ENCODE measurements at regions not wholly inside any gene's neighbourhood (a gene's known extent, or its start where the extent isn't known, plus 50 kb on each side); places are given as distances from the start of the nearest gene placed in this dataset.

- Histone ChIP-seq H3K27me3 (ENCODE audit: insufficient read depth, low read length) (no peaks in the 10 kb centered on the region), H3K4me1 (ENCODE audit: control insufficient read depth, insufficient read depth, low read length, unreplicated experiment) (no peaks in the 10 kb centered on the region), H3K36me3 (ENCODE audit: insufficient read depth, low read length) (no peaks in the 10 kb centered on the region), H3K79me2 (ENCODE audit: control insufficient read depth, insufficient read depth, low read length, unreplicated experiment) (no peaks in the 10 kb centered on the region), H3K4me3 (ENCODE audit: low read depth, low read length) (no peak overlapping the region), H3K27ac (ENCODE audit: low read depth, low read length) (no peak overlapping the region), H2AFZ (ENCODE audit: low read length, unreplicated experiment) (no peak overlapping the region)
Measured at GRCh38 chr14:27366596-27366995, 768.8 kb upstream of the NOVA1 start.

- no peak overlapping the region for H2AFZ ChIP-seq (ENCODE audit: low read length, unreplicated experiment)
- H3K4me3 ChIP-seq (ENCODE audit: low read depth, low read length), result no peak overlapping the region
- H3K27ac ChIP-seq (ENCODE audit: low read depth, low read length), result no peak overlapping the region
- no peaks in the 10 kb centered on the region for H3K79me2 ChIP-seq (ENCODE audit: control insufficient read depth, insufficient read depth, low read length, unreplicated experiment)
- H3K4me1 ChIP-seq (ENCODE audit: control insufficient read depth, insufficient read depth, low read length, unreplicated experiment), result no peaks in the 10 kb centered on the region
- no peaks in the 10 kb centered on the region for H3K27me3 ChIP-seq (ENCODE audit: insufficient read depth, low read length)
- no peaks in the 10 kb centered on the region for H3K36me3 ChIP-seq (ENCODE audit: insufficient read depth, low read length)
Measured at GRCh38 chr14:27367345-27367744, 769.5 kb upstream of the NOVA1 start.

- no peaks in the 10 kb centered on the region for H3K79me2 ChIP-seq (ENCODE audit: control insufficient read depth, insufficient read depth, low read length, unreplicated experiment)
- H3K27ac ChIP-seq (ENCODE audit: low read depth, low read length), result no peak overlapping the region
- H3K36me3 ChIP-seq (ENCODE audit: insufficient read depth, low read length), result no peaks in the 10 kb centered on the region
- no peaks in the 10 kb centered on the region for H3K27me3 ChIP-seq (ENCODE audit: insufficient read depth, low read length)
- no peak overlapping the region for H2AFZ ChIP-seq (ENCODE audit: low read length, unreplicated experiment)
- H3K4me3 ChIP-seq (ENCODE audit: low read depth, low read length), result no peak overlapping the region
- no peaks in the 10 kb centered on the region for H3K4me1 ChIP-seq (ENCODE audit: control insufficient read depth, insufficient read depth, low read length, unreplicated experiment)
Measured at GRCh38 chr14:27370074-27370473, 772.2 kb upstream of the NOVA1 start.

GRCh38 chr14:27370775-27371174 lies 772.9 kb upstream of the NOVA1 start:
- Histone ChIP-seq H3K4me1 (ENCODE audit: control insufficient read depth, insufficient read depth, low read length, unreplicated experiment) (no peaks in the 10 kb centered on the region), H3K27me3 (ENCODE audit: insufficient read depth, low read length) (no peaks in the 10 kb centered on the region), H3K4me3 (ENCODE audit: low read depth, low read length) (no peak overlapping the region), H3K27ac (ENCODE audit: low read depth, low read length) (no peak overlapping the region), H3K79me2 (ENCODE audit: control insufficient read depth, insufficient read depth, low read length, unreplicated experiment) (no peaks in the 10 kb centered on the region), H2AFZ (ENCODE audit: low read length, unreplicated experiment) (no peak overlapping the region), H3K36me3 (ENCODE audit: insufficient read depth, low read length) (no peaks in the 10 kb centered on the region)

DNA sequence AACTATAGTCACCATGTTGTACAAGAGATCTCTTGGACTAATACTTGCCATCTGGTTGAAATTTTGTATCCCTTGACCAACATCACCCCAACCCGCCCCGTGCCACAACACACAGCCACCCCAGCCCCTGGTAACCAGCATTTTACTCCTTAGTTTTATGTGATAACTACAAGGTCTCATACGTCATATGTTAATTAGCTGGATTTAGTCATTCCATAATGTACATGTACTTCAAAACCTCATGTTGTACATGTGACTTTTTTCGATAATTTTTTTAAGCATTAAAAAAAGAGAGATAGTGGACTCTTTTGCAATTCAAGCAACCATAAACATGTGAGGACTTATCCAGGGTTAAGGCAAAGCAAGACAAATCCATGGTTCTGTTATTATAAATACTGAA lies 773.4 kb upstream of the NOVA1 start:
- no peaks in the 10 kb centered on the region for H3K79me2 ChIP-seq (ENCODE audit: control insufficient read depth, insufficient read depth, low read length, unreplicated experiment)
- H2AFZ ChIP-seq (ENCODE audit: low read length, unreplicated experiment), result no peak overlapping the region
- H3K27ac ChIP-seq (ENCODE audit: low read depth, low read length), result no peak overlapping the region
- no peak overlapping the region for H3K4me3 ChIP-seq (ENCODE audit: low read depth, low read length)
- no peaks in the 10 kb centered on the region for H3K4me1 ChIP-seq (ENCODE audit: control insufficient read depth, insufficient read depth, low read length, unreplicated experiment)
- H3K36me3 ChIP-seq (ENCODE audit: insufficient read depth, low read length), result no peaks in the 10 kb centered on the region
- H3K27me3 ChIP-seq (ENCODE audit: insufficient read depth, low read length), result no peaks in the 10 kb centered on the region

GRCh38 chr14:27371868-27372267 lies 774.0 kb upstream of the NOVA1 start:
- H3K79me2 ChIP-seq (ENCODE audit: control insufficient read depth, insufficient read depth, low read length, unreplicated experiment), result no peaks in the 10 kb centered on the region
- no peak overlapping the region for H3K27ac ChIP-seq (ENCODE audit: low read depth, low read length)
- no peaks in the 10 kb centered on the region for H3K27me3 ChIP-seq (ENCODE audit: insufficient read depth, low read length)
- no peaks in the 10 kb centered on the region for H3K4me1 ChIP-seq (ENCODE audit: control insufficient read depth, insufficient read depth, low read length, unreplicated experiment)
- H3K4me3 ChIP-seq (ENCODE audit: low read depth, low read length), result no peak overlapping the region
- H2AFZ ChIP-seq (ENCODE audit: low read length, unreplicated experiment), result no peak overlapping the region
- no peaks in the 10 kb centered on the region for H3K36me3 ChIP-seq (ENCODE audit: insufficient read depth, low read length)

GRCh38 chr14:27372771-27373170 lies 774.9 kb upstream of the NOVA1 start:
- Histone ChIP-seq H3K4me3 (ENCODE audit: low read depth, low read length) (no peak overlapping the region), H3K27me3 (ENCODE audit: insufficient read depth, low read length) (no peaks in the 10 kb centered on the region), H3K27ac (ENCODE audit: low read depth, low read length) (no peak overlapping the region), H3K36me3 (ENCODE audit: insufficient read depth, low read length) (no peaks in the 10 kb centered on the region), H3K4me1 (ENCODE audit: control insufficient read depth, insufficient read depth, low read length, unreplicated experiment) (no peaks in the 10 kb centered on the region), H3K79me2 (ENCODE audit: control insufficient read depth, insufficient read depth, low read length, unreplicated experiment) (no peaks in the 10 kb centered on the region), H2AFZ (ENCODE audit: low read length, unreplicated experiment) (no peak overlapping the region)

GRCh38 chr14:27384124-27384523 lies 786.3 kb upstream of the NOVA1 start:
- Histone ChIP-seq H3K27me3 (ENCODE audit: insufficient read depth, low read length) (no peaks in the 10 kb centered on the region), H3K4me3 (ENCODE audit: low read depth, low read length) (no peak overlapping the region), H3K4me1 (ENCODE audit: control insufficient read depth, insufficient read depth, low read length, unreplicated experiment) (no peaks in the 10 kb centered on the region), H3K79me2 (ENCODE audit: control insufficient read depth, insufficient read depth, low read length, unreplicated experiment) (no peaks in the 10 kb centered on the region), H2AFZ (ENCODE audit: low read length, unreplicated experiment) (no peak overlapping the region), H3K36me3 (ENCODE audit: insufficient read depth, low read length) (no peaks in the 10 kb centered on the region), H3K27ac (ENCODE audit: low read depth, low read length) (no peak overlapping the region)

DNA sequence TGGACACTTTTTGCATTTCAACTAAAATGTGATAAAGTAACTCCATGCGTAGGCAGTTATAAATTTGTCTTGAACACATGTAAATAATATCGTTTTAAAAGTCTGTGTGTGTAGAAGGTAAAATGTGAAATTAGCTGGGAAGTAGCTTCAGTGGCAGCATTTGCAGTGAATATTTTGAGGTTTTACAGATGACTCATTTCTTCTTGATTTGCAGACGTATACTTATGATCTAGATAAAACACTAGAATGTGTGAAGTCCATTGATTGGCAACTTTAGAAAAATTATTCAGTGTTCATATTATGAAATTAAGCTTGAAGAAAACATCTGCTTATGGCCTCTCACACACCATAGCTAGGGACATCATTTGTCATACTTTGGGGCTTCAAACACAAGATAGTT lies 788.6 kb upstream of the NOVA1 start:
- no peaks in the 10 kb centered on the region for H3K79me2 ChIP-seq (ENCODE audit: control insufficient read depth, insufficient read depth, low read length, unreplicated experiment)
- no peaks in the 10 kb centered on the region for H3K36me3 ChIP-seq (ENCODE audit: insufficient read depth, low read length)
- H3K4me3 ChIP-seq (ENCODE audit: low read depth, low read length), result no peak overlapping the region
- H3K4me1 ChIP-seq (ENCODE audit: control insufficient read depth, insufficient read depth, low read length, unreplicated experiment), result no peaks in the 10 kb centered on the region
- H3K27me3 ChIP-seq (ENCODE audit: insufficient read depth, low read length), result no peaks in the 10 kb centered on the region
- H2AFZ ChIP-seq (ENCODE audit: low read length, unreplicated experiment), result no peak overlapping the region
- no peak overlapping the region for H3K27ac ChIP-seq (ENCODE audit: low read depth, low read length)

DNA sequence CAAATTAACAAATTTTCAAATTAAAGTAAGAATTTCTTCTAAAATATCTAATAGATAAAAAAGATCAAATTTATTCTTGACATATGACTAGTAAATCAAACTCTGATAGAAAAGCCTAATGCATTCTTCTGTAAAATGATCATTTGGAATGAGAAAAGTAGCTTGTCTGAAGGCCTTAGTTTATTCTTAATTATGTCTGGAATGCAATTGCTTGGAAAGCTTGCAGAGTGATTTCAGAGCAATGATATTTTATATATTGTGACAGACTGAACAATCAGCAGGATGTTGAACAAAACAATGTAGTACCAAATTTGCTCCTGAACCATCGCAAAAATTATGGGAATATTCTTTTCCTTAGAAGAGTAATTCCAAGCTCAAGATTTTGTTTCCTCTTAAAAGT lies 789.6 kb upstream of the NOVA1 start:
- Histone ChIP-seq H3K4me3 (ENCODE audit: low read depth, low read length) (no peak overlapping the region), H3K27me3 (ENCODE audit: insufficient read depth, low read length) (no peaks in the 10 kb centered on the region), H2AFZ (ENCODE audit: low read length, unreplicated experiment) (no peak overlapping the region), H3K36me3 (ENCODE audit: insufficient read depth, low read length) (no peaks in the 10 kb centered on the region), H3K4me1 (ENCODE audit: control insufficient read depth, insufficient read depth, low read length, unreplicated experiment) (no peaks in the 10 kb centered on the region), H3K27ac (ENCODE audit: low read depth, low read length) (no peak overlapping the region), H3K79me2 (ENCODE audit: control insufficient read depth, insufficient read depth, low read length, unreplicated experiment) (no peaks in the 10 kb centered on the region)

- no peaks in the 10 kb centered on the region for H3K79me2 ChIP-seq (ENCODE audit: control insufficient read depth, insufficient read depth, low read length, unreplicated experiment)
- no peaks in the 10 kb centered on the region for H3K4me1 ChIP-seq (ENCODE audit: control insufficient read depth, insufficient read depth, low read length, unreplicated experiment)
- H3K27ac ChIP-seq (ENCODE audit: low read depth, low read length), result no peak overlapping the region
- H2AFZ ChIP-seq (ENCODE audit: low read length, unreplicated experiment), result no peak overlapping the region
- no peaks in the 10 kb centered on the region for H3K36me3 ChIP-seq (ENCODE audit: insufficient read depth, low read length)
- H3K27me3 ChIP-seq (ENCODE audit: insufficient read depth, low read length), result no peaks in the 10 kb centered on the region
- no peak overlapping the region for H3K4me3 ChIP-seq (ENCODE audit: low read depth, low read length)
Measured at GRCh38 chr14:27389402-27389801, 791.6 kb upstream of the NOVA1 start.

- Histone ChIP-seq H3K4me1 (ENCODE audit: control insufficient read depth, insufficient read depth, low read length, unreplicated experiment) (no peaks in the 10 kb centered on the region), H3K4me3 (ENCODE audit: low read depth, low read length) (no peak overlapping the region), H3K36me3 (ENCODE audit: insufficient read depth, low read length) (no peaks in the 10 kb centered on the region), H3K27ac (ENCODE audit: low read depth, low read length) (no peak overlapping the region), H3K27me3 (ENCODE audit: insufficient read depth, low read length) (no peaks in the 10 kb centered on the region), H3K79me2 (ENCODE audit: control insufficient read depth, insufficient read depth, low read length, unreplicated experiment) (no peaks in the 10 kb centered on the region), H2AFZ (ENCODE audit: low read length, unreplicated experiment) (no peak overlapping the region)
Measured at GRCh38 chr14:27390155-27390554, 792.3 kb upstream of the NOVA1 start.

Data from ACC112 (cell line).